HG02763 (cell line): ENCODE measurements at regions not wholly inside any gene's neighbourhood (a gene's known extent, or its start where the extent isn't known, plus 50 kb on each side); places are given as distances from the start of the nearest gene placed in this dataset.
"Not testable (repeated sequence)": the region's sequence is repeated elsewhere in the genome, so short reads cannot be mapped to it uniquely, and the experiment has no call there.

Source experiments
- ATAC-seq: cut with Tn5 transposase; IDR thresholded peaks from one replicate; pipeline ENCODE4 v1.9.1; 2021; ENCODE audit warnings: mild to moderate bottlenecking, moderate library complexity; ENCODE audit not compliant: unreplicated experiment

DNA sequence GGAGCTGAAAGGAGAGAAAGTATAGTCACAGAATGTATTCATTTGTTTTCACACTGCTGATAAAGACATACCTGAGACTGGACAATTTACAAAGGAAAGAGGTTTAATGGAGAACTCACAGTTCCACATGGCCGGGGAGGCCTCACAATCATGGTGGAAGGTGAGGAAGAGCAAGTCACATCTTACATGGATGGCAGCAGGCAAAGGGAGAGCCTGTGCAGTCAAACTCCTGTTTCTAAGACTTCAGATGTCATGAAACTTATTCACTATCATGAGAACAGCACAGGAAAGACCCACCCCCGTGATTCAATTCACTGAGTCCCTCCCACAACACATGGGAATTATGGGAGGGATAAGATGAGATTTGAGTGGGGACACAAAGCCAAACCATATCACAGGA is 224.7 kb downstream of the LNPK start:
- not testable (repeated sequence) for ATAC-seq

GRCh38 chr2:175769200-175769599 is 232.9 kb downstream of the LNPK start:
- ATAC-seq: no peak

DNA sequence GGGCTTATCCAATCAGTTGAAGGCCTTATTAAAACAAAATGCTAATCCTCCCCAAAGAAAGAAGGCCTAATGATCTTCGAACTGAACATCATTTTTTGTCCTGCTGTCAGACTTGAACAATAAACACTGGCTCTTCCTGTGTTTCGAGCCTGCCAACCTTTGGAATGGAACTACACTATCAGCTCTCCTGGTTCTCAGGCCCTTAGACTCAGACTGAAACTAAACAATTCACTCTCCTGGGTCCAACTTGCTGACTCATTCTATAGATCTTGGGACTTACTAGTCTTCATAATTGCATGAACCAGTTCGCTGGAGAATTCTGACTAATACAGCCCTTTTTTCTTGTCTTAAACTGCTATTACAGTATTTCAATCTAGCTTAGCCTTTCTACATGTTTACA is 235.2 kb downstream of the LNPK start:
- no peak for ATAC-seq

DNA sequence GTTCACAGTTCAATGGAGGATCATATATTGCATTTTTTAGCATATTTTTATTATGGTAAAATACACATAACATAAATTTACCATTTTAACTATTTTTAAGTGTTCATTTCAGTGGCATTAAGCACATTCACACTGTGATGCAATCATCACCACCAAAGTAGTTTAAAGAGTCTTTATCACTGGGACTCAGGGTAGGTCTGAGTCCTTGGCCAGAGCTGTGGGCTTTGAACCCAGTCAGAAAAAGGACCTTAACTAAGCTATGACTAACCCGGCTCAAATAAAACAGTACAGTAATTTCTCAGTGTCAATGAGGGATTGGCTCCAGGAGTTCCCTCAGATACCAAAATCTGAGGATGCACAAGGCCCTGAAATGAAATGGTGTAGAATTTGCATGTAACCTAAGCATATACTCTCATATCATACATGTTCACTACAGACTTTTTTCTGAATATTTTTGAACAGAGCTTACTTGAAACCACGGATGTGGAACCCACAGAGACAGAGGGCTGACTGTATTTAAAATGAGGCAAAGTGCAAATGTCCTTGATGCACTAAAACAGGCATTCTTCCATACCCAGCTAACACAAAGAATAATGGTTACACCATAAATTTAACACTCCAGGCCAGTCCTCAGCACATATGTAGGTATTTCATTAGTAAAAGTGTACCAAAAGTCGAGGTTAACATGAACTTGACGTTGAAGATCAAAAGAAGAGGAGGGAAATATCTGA is 246.2 kb downstream of the LNPK start:
- ATAC-seq: no peak

GRCh38 chr2:175755169-175755568 is 246.9 kb downstream of the LNPK start:
- ATAC-seq: no peak

- ATAC-seq: no peak
Measured at GRCh38 chr2:175750195-175750594, 251.9 kb downstream of the LNPK start.

GRCh38 chr2:175745911-175746310 is 256.2 kb downstream of the LNPK start:
- no peak for ATAC-seq

DNA sequence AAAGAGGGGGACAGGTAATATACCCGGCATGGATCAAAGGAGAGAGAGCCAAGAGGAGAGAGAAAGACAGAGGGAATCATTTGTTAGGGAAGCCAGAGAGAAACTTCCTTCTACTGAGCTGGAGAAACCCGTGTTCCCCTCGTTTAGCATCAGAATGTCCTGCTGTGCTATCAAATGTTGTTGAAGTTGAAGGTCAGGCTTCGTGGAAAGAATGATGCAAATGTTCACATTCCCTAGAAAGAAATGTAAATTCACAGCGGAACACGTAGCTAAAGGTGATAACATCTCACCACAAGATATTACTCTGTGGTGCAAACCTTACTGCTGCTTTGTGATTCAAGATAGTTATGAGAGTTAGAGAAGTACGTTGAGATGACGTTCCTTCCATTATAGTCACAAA is 258.1 kb downstream of the LNPK start:
- no peak for ATAC-seq

DNA sequence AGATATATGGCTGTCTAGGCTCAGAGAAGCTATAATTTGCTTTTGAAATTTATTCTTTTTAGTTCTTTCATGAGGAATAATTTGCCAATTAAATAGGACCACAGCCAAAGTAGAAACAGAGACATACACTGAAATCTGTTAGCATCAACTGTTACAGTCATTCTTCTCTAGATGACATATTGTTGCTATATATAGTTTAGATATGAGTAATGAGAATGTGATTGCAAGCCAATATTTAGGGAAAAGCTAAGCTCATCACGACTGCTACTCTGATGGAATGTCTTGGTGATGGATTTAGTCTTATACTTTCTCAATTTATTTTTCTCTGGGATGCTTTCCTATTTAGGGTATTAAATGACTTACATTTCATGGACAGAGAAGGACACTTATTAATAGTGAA is 259.1 kb downstream of the LNPK start:
- ATAC-seq: no peak

DNA sequence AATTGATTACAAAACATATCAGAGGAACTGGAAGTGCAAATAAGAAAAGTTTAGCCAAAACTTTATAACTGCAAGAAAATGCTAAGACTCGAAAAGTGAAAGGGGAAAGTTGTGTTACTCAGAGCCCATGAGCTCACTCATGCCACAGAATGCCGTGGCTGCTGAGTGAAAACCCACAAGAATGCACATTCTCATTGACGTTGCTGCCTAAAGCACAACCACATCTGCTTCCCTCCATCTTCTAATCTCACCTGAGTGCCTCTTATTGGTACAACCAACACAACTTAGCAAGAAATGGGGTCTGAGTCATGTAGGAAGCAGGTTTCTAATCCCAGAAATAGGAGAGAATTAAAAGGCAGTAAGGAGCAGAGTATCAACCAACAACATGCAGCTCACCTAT is 259.7 kb downstream of the LNPK start:
- ATAC-seq: no peak

- no peak for ATAC-seq
Measured at GRCh38 chr2:175741164-175741563, 260.9 kb downstream of the LNPK start.

DNA sequence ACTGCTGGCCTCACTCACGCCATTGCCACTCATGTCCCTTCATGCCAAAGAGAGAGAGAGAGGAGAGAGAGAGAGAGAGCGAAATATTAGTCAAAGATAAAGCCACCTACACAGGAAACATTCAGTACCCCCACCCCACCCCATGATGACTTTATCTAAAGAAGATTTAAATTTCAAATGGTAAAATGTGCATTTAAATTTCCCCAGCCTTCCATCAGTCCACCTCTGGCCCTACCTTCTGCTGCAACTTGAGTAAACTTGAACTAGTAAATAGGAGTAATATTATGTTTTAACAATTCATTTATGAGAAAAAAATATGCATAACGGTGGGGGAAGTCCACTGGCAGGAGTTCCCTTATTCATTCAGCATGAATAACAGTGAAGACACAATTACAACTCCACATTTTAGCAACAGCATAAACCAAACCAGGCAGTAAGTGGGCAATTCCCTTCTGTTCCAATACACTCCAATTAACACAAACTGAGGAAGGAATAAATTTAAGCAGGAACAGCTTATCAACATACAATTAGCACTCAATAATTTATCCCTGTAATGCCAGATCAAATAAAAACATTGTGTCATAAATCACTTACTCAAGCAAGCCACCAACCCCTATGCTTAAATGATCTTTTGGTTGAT is 264.2 kb downstream of the LNPK start:
- ATAC-seq: no peak

DNA sequence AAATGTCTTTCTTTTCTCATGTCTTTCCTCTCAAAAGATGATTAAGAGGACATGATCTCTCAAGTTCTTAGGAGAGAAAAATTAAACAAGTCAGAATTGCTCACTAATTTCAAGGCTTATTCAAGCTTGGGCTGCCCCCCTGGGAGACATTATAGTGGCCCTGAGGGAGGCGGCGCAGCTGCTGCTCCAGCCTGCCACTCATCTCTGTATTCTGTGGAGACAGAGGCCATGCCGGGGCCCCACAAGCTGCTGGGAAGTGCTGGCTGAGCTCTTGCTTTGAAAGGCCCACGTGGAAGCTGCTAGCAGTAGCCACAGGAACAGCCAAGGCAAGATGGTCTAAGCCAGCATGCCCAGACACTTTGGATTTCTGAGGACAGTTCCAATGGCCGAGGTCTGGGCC is 267.4 kb downstream of the LNPK start:
- ATAC-seq: no peak

- no peak for ATAC-seq
Measured at GRCh38 chr2:175732531-175732930, 269.5 kb downstream of the LNPK start.

DNA sequence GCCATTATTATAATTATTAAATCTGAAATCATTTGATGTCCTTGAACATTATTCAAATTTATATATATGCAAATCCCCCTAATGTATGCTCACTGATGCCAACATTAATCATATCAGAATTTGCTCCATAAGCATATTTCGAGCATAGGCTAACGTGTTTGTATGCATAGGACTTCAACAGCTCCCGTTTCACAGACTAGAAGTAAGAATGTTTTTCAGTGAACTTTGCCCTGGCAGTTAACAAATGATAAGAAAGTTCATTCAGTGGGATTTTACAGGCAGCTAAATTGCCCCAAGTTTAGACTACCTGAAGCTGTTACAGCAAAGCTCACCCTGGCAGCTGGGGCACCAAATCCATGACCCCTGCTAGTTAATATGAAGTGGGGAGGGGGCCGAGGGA is 272.0 kb downstream of the LNPK start:
- ATAC-seq: no peak

- no peak for ATAC-seq
Measured at GRCh38 chr2:175729049-175729706, 272.9 kb downstream of the LNPK start.

DNA sequence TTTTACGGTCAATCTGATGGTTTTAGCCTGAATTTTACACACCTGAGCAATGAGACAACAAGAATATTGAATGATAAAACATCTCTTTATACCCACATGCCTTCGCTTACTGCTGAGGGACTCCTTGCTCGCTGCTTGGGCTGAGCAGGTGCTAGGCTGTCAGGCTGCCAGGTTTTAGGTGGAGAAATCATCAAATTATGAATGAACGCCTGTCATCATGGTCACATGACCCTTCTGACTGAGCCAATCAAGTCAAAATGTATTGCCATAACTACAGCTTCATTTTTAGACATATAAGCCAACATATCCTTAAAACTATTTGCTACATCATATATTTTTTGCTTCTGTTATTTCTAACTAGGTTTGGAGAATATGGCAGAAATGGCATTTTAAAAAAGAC is 274.0 kb downstream of the LNPK start:
- ATAC-seq: no peak

DNA sequence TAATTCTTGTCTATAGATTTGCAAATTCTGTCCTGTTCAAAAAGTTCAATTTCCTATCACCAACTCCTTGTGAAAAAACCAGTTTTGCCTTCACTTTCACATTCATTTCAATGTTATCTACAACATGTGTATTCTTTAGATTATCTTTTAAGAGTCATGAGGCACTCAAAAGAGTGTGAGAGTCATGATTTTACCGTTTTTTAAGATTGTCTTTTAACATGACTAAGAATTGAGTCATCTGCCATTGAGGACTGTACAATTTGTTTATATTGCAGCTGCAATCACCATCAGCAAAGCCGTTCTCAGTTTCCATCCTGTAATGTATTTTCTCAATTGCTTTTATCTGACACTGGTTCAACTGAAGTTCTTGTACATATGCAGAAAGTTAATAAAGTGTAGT is 275.8 kb downstream of the LNPK start:
- no peak for ATAC-seq

DNA sequence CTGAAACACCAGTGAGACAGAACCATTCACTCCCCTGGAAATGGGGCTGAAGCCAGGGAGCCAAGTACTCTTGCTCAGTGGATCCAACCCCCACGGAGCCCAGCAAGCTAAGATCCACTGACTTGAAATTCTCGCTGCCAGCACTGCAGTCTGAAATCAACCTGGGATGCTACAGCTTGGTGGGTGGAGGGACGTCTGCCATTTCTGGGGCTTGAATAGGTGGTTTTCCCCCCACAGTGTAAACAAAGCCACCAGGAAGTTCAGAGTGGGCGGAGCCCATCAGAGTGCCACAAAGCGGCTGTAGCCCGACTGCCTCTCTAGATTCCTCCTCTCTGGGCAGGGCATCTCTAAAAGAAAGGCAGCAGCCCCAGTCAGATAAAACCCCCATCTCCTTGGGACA is 292.8 kb downstream of the LNPK start:
- ATAC-seq: no peak

DNA sequence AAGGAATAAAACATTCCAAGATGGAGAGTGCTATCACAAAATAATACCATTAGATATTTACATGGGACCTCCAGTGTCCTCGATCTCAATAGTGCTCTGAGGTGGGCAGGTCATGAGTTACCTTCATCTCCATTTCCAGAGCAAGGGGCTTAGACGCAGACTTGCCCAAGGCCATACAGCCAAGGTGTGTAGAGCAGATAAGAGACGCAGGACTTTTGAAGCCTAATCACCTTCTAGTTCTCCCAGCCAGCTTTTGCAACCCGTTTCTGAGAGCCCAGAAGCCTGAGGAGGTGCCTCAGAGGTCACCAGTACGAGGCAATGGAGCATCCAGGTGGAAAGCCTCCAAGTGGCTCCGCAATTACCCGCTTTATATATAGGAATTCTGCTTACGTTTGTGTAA is 294.7 kb downstream of the LNPK start:
- no peak for ATAC-seq

DNA sequence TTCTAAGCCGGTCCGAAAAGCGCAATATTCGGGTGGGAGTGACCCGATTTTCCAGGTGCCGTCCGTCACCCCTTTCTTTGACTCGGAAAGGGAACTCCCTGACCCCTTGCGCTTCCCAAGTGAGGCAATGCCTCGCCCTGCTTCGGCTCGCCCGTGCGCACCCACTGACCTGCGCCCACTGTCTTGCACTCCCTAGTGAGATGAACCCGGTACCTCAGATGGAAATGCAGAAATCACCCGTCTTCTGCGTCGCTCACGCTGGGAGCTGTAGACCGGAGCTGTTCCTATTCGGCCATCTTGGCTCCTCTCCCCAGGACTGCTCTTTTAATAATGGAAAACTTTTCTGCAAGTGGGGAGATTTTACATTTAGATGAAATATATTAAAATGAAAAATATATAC is 297.5 kb downstream of the LNPK start:
- not testable (repeated sequence) for ATAC-seq

DNA sequence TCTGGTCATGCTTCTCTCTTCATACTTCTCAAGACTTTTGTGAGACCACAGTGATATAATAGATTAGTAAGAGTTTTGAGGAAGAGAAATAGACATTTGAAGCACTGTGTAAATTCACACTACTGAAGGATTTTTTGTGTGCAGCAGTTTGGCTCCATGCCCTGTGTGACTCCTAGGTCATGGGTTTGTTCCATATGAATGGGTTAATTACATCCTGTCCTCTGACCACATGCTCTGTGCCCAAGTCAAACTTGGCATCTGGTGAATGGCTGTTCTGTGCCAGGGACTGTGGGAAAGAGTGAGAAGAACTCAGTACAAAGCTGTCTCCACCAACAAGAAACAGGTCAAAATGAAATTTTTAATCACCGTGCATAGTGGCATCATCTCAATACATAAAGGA is 304.0 kb downstream of the LNPK start:
- ATAC-seq: no peak
